GM23338 (cell line): ENCODE measurements at regions not wholly inside any gene's neighbourhood (a gene's known extent, or its start where the extent isn't known, plus 50 kb on each side); places are given as distances from the start of the nearest gene placed in this dataset.

Experiments used
- ATAC-seq: fragments of 200-7000 bp; cut with Tn5 transposase; 3 replicates; pipeline ENCODE4 v1.9.1; 2020
- DNase-seq: peaks from one replicate; pipeline ENCODE4 v3.0.0-alpha.2; 2015; ENCODE audit warnings: low spot score
- H2AFZ ChIP-seq: fragments of 200-600 bp; sonication (generic); 2 replicates; pipeline ENCODE4 v1.8.0; 2016; ENCODE audit warnings: antibody characterized with exemption, mild to moderate bottlenecking, moderate library complexity
- H3F3A ChIP-seq: fragments of 200-600 bp; sonication (generic); replicated peaks from 2 replicates; pipeline ENCODE4 v1.8.0; 2017; ENCODE audit warnings: antibody characterized with exemption, mixed run types, low read depth
- H3K27ac ChIP-seq: fragments of 200-600 bp; sonication (generic); 2 replicates; pipeline ENCODE4 v1.6.1; 2016; ENCODE audit warnings: low read depth
- H3K27me3 ChIP-seq: fragments of 200-600 bp; sonication (generic); 2 replicates; pipeline ENCODE4 v1.8.0; 2016; ENCODE audit warnings: mild to moderate bottlenecking, mixed run types, moderate library complexity; ENCODE audit not compliant: insufficient read depth
- H3K36me3 ChIP-seq: fragments of 200-600 bp; sonication (generic); 2 replicates; pipeline ENCODE4 v1.8.0; 2016; ENCODE audit warnings: mild to moderate bottlenecking; ENCODE audit not compliant: insufficient read depth
- H3K4me1 ChIP-seq: fragments of 200-600 bp; sonication (generic); 2 replicates; pipeline ENCODE4 v1.8.0; 2016; ENCODE audit warnings: mild to moderate bottlenecking, moderate library complexity; ENCODE audit not compliant: insufficient read depth
- H3K4me2 ChIP-seq: fragments of 200-600 bp; sonication (generic); 2 replicates; pipeline ENCODE4 v1.7.1; 2017; ENCODE audit warnings: mixed run types
- H3K4me3 ChIP-seq: fragments of 200-600 bp; sonication (generic); 2 replicates; pipeline ENCODE4 v1.6.1; 2016; ENCODE audit warnings: mixed run types
- H3K79me2 ChIP-seq: fragments of 200-600 bp; sonication (generic); replicated peaks from 2 replicates; pipeline ENCODE4 v1.8.0; 2017; ENCODE audit warnings: mild to moderate bottlenecking; ENCODE audit not compliant: insufficient read depth
- H3K9me2 ChIP-seq: fragments of 200-600 bp; sonication (generic); 2 replicates; pipeline ENCODE4 v1.8.0; 2017; ENCODE audit not compliant: insufficient read depth
- H4K20me1 ChIP-seq: fragments of 200-600 bp; sonication (generic); replicated peaks from 2 replicates; pipeline ENCODE4 v1.8.0; 2017; ENCODE audit warnings: mild to moderate bottlenecking; ENCODE audit not compliant: insufficient read depth
- H3K27ac Mint-ChIP-seq: 2 replicates; pipeline ENCODE4 v1.8.0; 2020; ENCODE audit warnings: inconsistent platforms, mild to moderate bottlenecking, moderate library complexity, mixed read lengths
- H3K27me3 Mint-ChIP-seq: 3 replicates; pipeline ENCODE4 v1.8.0; 2022; ENCODE audit warnings: low read depth, mild to moderate bottlenecking, moderate library complexity, mixed read lengths, inconsistent platforms; ENCODE audit not compliant: insufficient read depth, poor library complexity
- H3K36me3 Mint-ChIP-seq: 3 replicates; pipeline ENCODE4 v1.8.0; 2021; ENCODE audit warnings: low read depth, mild to moderate bottlenecking, inconsistent platforms, moderate library complexity, mixed read lengths
- H3K4me1 Mint-ChIP-seq: 3 replicates; pipeline ENCODE4 v1.8.0; 2020; ENCODE audit warnings: mild to moderate bottlenecking, inconsistent platforms, mixed read lengths
- H3K4me3 Mint-ChIP-seq: 3 replicates; pipeline ENCODE4 v1.8.0; 2021; ENCODE audit warnings: moderate library complexity, mild to moderate bottlenecking, inconsistent platforms, mixed read lengths
- H3K9me3 Mint-ChIP-seq: 3 replicates; pipeline ENCODE4 v1.8.0; 2020; ENCODE audit warnings: moderate library complexity, mild to moderate bottlenecking, inconsistent platforms, mixed read lengths
- CREB1 ChIP-seq: fragments of 250-450 bp; sonication (Bioruptor Pico); IDR thresholded peaks from 2 replicates; pipeline ENCODE4 v1.5.0; 2020; ENCODE audit warnings: low read depth, mild to moderate bottlenecking, moderate library complexity
- EZH2 ChIP-seq: fragments of 200-600 bp; sonication (generic); IDR thresholded peaks from one replicate; pipeline ENCODE4 v1.8.0; 2017; ENCODE audit warnings: antibody characterized with exemption, mild to moderate bottlenecking, low read depth; ENCODE audit not compliant: unreplicated experiment
- EZH2phosphoT487 ChIP-seq: fragments of 200-600 bp; sonication (generic); IDR thresholded peaks from one replicate; pipeline ENCODE4 v1.8.1; 2018; ENCODE audit warnings: antibody characterized with exemption; ENCODE audit not compliant: unreplicated experiment
- JUNB ChIP-seq: IDR thresholded peaks from one replicate; pipeline ENCODE4 v1.6.1; 2016; ENCODE audit warnings: antibody characterized with exemption; ENCODE audit not compliant: unreplicated experiment
- NANOG ChIP-seq: IDR thresholded peaks from 2 replicates; pipeline ENCODE4 v1.6.1; 2016; ENCODE audit warnings: antibody characterized with exemption, borderline replicate concordance
- POLR2AphosphoS5 ChIP-seq: IDR thresholded peaks from 2 replicates; pipeline ENCODE4 v1.6.1; 2016; ENCODE audit warnings: antibody characterized with exemption, low read depth
- STAT1 ChIP-seq: IDR thresholded peaks from one replicate; pipeline ENCODE4 v1.6.1; 2016; ENCODE audit warnings: antibody characterized with exemption; ENCODE audit not compliant: unreplicated experiment
- ZNF114 ChIP-seq: fragments of 250-450 bp; sonication (Bioruptor Pico); IDR thresholded peaks from 2 replicates; pipeline ENCODE4 v1.5.0; 2020; ENCODE audit warnings: mild to moderate bottlenecking, moderate library complexity
- ZNF331 ChIP-seq: fragments of 250-450 bp; sonication (Bioruptor Pico); IDR thresholded peaks from 2 replicates; pipeline ENCODE4 v1.5.0; 2020; ENCODE audit warnings: low read depth, mild to moderate bottlenecking, moderate library complexity
- TF ChIP-seq, protein P1 (sequence below), 2 experiments: fragments of 200-600 bp in 1 of 2; sonication (generic) in 1 of 2; conservative IDR thresholded peaks; 2 replicates each; pipeline versions ENCODE4 v1.5.1 to v1.6.1; 2016 to 2017; ENCODE audit warnings: antibody characterized with exemption in 2 of 2, low read depth in 2 of 2, mild to moderate bottlenecking in 2 of 2, moderate library complexity in 1 of 2
- TF ChIP-seq, protein P2 (sequence below): IDR thresholded peaks from 2 replicates; pipeline ENCODE4 v1.6.1; 2016; ENCODE audit warnings: antibody characterized with exemption
- TF ChIP-seq, protein P3 (sequence below): IDR thresholded peaks from one replicate; pipeline ENCODE4 v1.6.1; 2018; ENCODE audit warnings: antibody characterized with exemption; ENCODE audit not compliant: unreplicated experiment
- TF ChIP-seq, protein P4 (sequence below): fragments of 250-450 bp; sonication (Bioruptor Pico); IDR thresholded peaks from 2 replicates; pipeline ENCODE4 v1.5.0; 2020; ENCODE audit warnings: mild to moderate bottlenecking, moderate library complexity

DNA sequence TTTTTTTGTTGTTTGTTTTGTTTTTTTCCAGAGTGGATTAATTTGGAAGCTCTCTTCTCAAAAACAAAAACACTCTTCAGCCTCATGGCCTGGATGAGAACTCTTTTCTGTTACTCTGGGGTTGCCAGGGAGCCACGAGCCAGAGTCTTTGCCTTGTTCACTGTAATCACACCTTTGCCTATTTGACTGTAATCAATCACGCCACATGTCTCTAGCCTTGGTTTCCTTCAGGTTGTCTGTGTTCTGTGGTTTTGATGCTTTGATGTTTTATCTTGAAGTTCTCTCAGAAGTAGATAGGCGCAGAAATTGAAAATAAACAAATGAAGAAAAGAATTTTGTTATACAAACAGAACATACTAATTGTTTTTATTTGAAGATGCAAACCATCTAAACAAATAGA lies 62.3 kb upstream of the IGF1R start:
- Mint-ChIP-seq H3K4me3 (no peak overlapping the region), H3K36me3 (no peaks in the 10 kb centered on the region), H3K4me1 (peaks cover 15% of the 10 kb centered on the region), H3K27ac (no peak overlapping the region), H3K9me3 (no peaks in the 10 kb centered on the region), H3K27me3 (peaks cover 1% of the 10 kb centered on the region)
- Histone ChIP-seq H3K27me3 (no peaks in the 10 kb centered on the region), H3F3A (no peaks in the 10 kb centered on the region), H4K20me1 (no peaks in the 10 kb centered on the region), H3K79me2 (no peaks in the 10 kb centered on the region), H3K4me3 (no peak overlapping the region), H3K36me3 (no peaks in the 10 kb centered on the region), H3K4me1 (peaks cover 4% of the 10 kb centered on the region; the same call in 1 of the 2 replicates), H2AFZ (peak overlapping the region; percentile 60; the same call in 1 of the 2 replicates), H3K27ac (no peak overlapping the region), H3K9me2 (no peaks in the 10 kb centered on the region), H3K4me2 (no peak overlapping the region)
- ATAC-seq (no peak), DNase-seq (no peak)
- TF ChIP-seq POLR2AphosphoS5 (no peak), CREB1 (CRISPR knock-in tag) (no peak), JUNB (no peak), STAT1 (no peak), EZH2phosphoT487 (no peak), ZNF331 (CRISPR knock-in tag) (no peak), EZH2 (no peak), ZNF114 (CRISPR knock-in tag) (no peak), NANOG (no peak)
- TF ChIP-seq, protein P1, sequence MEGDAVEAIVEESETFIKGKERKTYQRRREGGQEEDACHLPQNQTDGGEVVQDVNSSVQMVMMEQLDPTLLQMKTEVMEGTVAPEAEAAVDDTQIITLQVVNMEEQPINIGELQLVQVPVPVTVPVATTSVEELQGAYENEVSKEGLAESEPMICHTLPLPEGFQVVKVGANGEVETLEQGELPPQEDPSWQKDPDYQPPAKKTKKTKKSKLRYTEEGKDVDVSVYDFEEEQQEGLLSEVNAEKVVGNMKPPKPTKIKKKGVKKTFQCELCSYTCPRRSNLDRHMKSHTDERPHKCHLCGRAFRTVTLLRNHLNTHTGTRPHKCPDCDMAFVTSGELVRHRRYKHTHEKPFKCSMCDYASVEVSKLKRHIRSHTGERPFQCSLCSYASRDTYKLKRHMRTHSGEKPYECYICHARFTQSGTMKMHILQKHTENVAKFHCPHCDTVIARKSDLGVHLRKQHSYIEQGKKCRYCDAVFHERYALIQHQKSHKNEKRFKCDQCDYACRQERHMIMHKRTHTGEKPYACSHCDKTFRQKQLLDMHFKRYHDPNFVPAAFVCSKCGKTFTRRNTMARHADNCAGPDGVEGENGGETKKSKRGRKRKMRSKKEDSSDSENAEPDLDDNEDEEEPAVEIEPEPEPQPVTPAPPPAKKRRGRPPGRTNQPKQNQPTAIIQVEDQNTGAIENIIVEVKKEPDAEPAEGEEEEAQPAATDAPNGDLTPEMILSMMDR (conservative IDR thresholded peaks at IDR 0.05; ENCODE audit: low read depth in 2 of 2) = no peak
- TF ChIP-seq, protein P2, sequence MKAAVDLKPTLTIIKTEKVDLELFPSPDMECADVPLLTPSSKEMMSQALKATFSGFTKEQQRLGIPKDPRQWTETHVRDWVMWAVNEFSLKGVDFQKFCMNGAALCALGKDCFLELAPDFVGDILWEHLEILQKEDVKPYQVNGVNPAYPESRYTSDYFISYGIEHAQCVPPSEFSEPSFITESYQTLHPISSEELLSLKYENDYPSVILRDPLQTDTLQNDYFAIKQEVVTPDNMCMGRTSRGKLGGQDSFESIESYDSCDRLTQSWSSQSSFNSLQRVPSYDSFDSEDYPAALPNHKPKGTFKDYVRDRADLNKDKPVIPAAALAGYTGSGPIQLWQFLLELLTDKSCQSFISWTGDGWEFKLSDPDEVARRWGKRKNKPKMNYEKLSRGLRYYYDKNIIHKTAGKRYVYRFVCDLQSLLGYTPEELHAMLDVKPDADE = no peak
- TF ChIP-seq, protein P3, sequence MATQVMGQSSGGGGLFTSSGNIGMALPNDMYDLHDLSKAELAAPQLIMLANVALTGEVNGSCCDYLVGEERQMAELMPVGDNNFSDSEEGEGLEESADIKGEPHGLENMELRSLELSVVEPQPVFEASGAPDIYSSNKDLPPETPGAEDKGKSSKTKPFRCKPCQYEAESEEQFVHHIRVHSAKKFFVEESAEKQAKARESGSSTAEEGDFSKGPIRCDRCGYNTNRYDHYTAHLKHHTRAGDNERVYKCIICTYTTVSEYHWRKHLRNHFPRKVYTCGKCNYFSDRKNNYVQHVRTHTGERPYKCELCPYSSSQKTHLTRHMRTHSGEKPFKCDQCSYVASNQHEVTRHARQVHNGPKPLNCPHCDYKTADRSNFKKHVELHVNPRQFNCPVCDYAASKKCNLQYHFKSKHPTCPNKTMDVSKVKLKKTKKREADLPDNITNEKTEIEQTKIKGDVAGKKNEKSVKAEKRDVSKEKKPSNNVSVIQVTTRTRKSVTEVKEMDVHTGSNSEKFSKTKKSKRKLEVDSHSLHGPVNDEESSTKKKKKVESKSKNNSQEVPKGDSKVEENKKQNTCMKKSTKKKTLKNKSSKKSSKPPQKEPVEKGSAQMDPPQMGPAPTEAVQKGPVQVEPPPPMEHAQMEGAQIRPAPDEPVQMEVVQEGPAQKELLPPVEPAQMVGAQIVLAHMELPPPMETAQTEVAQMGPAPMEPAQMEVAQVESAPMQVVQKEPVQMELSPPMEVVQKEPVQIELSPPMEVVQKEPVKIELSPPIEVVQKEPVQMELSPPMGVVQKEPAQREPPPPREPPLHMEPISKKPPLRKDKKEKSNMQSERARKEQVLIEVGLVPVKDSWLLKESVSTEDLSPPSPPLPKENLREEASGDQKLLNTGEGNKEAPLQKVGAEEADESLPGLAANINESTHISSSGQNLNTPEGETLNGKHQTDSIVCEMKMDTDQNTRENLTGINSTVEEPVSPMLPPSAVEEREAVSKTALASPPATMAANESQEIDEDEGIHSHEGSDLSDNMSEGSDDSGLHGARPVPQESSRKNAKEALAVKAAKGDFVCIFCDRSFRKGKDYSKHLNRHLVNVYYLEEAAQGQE = no peak
- TF ChIP-seq, protein P4, sequence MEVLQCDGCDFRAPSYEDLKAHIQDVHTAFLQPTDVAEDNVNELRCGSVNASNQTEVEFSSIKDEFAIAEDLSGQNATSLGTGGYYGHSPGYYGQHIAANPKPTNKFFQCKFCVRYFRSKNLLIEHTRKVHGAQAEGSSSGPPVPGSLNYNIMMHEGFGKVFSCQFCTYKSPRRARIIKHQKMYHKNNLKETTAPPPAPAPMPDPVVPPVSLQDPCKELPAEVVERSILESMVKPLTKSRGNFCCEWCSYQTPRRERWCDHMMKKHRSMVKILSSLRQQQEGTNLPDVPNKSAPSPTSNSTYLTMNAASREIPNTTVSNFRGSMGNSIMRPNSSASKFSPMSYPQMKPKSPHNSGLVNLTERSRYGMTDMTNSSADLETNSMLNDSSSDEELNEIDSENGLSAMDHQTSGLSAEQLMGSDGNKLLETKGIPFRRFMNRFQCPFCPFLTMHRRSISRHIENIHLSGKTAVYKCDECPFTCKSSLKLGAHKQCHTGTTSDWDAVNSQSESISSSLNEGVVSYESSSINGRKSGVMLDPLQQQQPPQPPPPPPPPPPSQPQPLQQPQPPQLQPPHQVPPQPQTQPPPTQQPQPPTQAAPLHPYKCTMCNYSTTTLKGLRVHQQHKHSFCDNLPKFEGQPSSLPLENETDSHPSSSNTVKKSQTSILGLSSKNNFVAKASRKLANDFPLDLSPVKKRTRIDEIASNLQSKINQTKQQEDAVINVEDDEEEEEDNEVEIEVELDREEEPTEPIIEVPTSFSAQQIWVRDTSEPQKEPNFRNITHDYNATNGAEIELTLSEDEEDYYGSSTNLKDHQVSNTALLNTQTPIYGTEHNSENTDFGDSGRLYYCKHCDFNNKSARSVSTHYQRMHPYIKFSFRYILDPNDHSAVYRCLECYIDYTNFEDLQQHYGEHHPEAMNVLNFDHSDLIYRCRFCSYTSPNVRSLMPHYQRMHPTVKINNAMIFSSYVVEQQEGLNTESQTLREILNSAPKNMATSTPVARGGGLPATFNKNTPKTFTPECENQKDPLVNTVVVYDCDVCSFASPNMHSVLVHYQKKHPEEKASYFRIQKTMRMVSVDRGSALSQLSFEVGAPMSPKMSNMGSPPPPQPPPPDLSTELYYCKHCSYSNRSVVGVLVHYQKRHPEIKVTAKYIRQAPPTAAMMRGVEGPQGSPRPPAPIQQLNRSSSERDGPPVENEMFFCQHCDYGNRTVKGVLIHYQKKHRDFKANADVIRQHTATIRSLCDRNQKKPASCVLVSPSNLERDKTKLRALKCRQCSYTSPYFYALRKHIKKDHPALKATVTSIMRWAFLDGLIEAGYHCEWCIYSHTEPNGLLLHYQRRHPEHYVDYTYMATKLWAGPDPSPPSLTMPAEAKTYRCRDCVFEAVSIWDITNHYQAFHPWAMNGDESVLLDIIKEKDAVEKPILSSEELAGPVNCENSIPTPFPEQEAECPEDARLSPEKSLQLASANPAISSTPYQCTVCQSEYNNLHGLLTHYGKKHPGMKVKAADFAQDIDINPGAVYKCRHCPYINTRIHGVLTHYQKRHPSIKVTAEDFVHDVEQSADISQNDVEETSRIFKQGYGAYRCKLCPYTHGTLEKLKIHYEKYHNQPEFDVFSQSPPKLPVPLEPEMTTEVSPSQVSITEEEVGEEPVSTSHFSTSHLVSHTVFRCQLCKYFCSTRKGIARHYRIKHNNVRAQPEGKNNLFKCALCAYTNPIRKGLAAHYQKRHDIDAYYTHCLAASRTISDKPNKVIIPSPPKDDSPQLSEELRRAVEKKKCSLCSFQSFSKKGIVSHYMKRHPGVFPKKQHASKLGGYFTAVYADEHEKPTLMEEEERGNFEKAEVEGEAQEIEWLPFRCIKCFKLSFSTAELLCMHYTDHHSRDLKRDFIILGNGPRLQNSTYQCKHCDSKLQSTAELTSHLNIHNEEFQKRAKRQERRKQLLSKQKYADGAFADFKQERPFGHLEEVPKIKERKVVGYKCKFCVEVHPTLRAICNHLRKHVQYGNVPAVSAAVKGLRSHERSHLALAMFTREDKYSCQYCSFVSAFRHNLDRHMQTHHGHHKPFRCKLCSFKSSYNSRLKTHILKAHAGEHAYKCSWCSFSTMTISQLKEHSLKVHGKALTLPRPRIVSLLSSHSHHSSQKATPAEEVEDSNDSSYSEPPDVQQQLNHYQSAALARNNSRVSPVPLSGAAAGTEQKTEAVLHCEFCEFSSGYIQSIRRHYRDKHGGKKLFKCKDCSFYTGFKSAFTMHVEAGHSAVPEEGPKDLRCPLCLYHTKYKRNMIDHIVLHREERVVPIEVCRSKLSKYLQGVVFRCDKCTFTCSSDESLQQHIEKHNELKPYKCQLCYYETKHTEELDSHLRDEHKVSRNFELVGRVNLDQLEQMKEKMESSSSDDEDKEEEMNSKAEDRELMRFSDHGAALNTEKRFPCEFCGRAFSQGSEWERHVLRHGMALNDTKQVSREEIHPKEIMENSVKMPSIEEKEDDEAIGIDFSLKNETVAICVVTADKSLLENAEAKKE (CRISPR knock-in tag) = no peak
